OCI-LY7 (cell line): ENCODE measurements at regions not wholly inside any gene's neighbourhood (a gene's known extent, or its start where the extent isn't known, plus 50 kb on each side); places are given as distances from the start of the nearest gene placed in this dataset.

ENCODE experiments used
- EZH2phosphoT487 ChIP-seq: fragments of 200-600 bp; sonication (generic); IDR thresholded peaks from 2 replicates; pipeline ENCODE4 v1.6.1; 2018; ENCODE audit warnings: low read depth, borderline replicate concordance, mild to moderate bottlenecking, mixed run types, antibody characterized with exemption, low read length, moderate library complexity, mixed read lengths
- TF ChIP-seq, protein P1 (sequence below): fragments of 200-600 bp; sonication (generic); conservative IDR thresholded peaks from 2 replicates; pipeline ENCODE4 v1.5.1; 2014; ENCODE audit warnings: mild to moderate bottlenecking, antibody characterized with exemption, low read length, moderate library complexity, mixed read lengths

- TF ChIP-seq, protein P1, sequence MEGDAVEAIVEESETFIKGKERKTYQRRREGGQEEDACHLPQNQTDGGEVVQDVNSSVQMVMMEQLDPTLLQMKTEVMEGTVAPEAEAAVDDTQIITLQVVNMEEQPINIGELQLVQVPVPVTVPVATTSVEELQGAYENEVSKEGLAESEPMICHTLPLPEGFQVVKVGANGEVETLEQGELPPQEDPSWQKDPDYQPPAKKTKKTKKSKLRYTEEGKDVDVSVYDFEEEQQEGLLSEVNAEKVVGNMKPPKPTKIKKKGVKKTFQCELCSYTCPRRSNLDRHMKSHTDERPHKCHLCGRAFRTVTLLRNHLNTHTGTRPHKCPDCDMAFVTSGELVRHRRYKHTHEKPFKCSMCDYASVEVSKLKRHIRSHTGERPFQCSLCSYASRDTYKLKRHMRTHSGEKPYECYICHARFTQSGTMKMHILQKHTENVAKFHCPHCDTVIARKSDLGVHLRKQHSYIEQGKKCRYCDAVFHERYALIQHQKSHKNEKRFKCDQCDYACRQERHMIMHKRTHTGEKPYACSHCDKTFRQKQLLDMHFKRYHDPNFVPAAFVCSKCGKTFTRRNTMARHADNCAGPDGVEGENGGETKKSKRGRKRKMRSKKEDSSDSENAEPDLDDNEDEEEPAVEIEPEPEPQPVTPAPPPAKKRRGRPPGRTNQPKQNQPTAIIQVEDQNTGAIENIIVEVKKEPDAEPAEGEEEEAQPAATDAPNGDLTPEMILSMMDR: no peak
- TF ChIP-seq EZH2phosphoT487: no peak
These were observed 400.0 kb upstream of the PDE4D start for GRCh38 chr5:60293518-60293917.
